ENCODE measurements at regions not wholly inside any gene's neighbourhood (a gene's known extent, or its start where the extent isn't known, plus 50 kb on each side); places are given as distances from the start of the nearest gene placed in this dataset.
"Not testable (repeated sequence)": the region's sequence is repeated elsewhere in the genome, so short reads cannot be mapped to it uniquely, and the experiment has no call there.

DNA sequence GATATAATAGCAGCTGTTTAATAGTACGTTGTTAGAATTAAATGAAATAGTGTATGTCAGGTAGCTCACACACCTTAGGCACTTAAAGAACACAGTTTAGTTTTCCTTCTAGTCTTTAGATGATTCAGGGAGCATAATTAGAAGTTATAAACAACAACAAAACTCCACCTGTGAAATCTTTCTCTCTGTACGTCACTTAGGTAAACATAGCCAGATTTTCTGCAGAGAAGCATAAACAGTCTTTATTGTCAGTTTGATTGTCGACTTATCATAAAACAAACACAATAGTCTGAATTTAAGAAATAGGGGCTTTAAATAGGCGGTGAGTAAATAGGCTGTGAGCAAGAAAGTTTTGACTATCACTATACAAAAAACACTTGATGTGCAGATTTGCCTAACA, 84.6 kb upstream of the PKP2 start:
- Mint-ChIP-seq H3K9me3 (no peaks in the 10 kb centered on the region), H3K4me1 (ENCODE audit: low read depth) (no peaks in the 10 kb centered on the region), H3K36me3 (ENCODE audit: low read depth) (no peaks in the 10 kb centered on the region), H3K27me3 (peaks cover 5% of the 10 kb centered on the region), H3K4me3 (no peak overlapping the region), H3K27ac (no peak overlapping the region)
- no peak for DNase-seq

DNA sequence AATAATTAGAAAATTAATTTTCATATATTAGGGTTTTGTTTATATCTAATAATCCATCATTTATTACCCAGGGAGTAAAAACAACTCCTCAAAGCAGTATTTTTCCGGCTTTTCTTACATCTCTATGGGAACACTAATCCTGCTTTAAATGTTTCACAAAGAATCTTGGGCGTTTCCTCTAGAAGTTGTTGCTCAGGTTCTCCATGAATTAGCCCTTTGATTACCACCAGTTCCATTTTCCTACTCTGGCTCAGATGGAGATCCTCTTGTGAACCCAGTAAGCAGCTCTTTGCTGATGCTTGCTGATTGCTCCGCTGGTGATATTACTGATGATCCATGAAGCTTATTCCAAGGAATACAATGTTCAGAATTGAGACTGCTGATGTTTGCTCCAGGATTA, 78.5 kb upstream of the PKP2 start:
- Mint-ChIP-seq H3K27me3 (no peaks in the 10 kb centered on the region), H3K4me1 (ENCODE audit: low read depth) (no peaks in the 10 kb centered on the region), H3K9me3 (no peaks in the 10 kb centered on the region), H3K4me3 (no peak overlapping the region), H3K36me3 (ENCODE audit: low read depth) (no peaks in the 10 kb centered on the region), H3K27ac (no peak overlapping the region)
- no peak for DNase-seq

DNA sequence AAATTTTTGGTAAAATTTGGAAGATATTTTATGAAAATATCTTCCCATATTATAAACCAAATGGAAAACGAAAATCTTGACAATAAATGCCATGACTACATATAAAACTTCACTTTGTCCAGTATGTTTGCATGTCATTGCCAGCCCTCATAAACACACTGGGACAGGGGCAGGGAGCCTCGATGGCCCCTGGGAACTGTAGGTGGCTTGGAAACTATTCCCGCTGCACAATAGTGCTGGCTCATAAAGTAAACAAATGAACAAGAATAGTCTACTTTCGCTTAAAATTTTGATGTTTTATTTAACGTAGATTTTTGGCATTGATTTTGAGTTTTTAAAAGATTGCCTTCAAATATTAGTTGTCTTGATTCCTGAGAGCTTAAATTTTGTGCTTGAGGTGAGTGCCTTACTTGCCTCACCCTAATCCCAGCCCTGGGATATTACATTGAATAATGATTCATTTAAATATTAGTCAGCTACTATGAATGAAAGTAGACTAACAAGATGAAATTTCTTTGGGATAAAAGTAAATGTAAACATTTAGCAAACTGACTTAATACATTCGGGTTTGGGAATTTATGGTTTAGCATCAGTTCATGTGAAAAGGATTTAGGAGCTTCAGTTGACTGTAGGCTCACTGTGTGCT, 74.0 kb upstream of the PKP2 start:
- Mint-ChIP-seq H3K4me1 (ENCODE audit: low read depth) (no peaks in the 10 kb centered on the region), H3K4me3 (no peak overlapping the region)

DNA sequence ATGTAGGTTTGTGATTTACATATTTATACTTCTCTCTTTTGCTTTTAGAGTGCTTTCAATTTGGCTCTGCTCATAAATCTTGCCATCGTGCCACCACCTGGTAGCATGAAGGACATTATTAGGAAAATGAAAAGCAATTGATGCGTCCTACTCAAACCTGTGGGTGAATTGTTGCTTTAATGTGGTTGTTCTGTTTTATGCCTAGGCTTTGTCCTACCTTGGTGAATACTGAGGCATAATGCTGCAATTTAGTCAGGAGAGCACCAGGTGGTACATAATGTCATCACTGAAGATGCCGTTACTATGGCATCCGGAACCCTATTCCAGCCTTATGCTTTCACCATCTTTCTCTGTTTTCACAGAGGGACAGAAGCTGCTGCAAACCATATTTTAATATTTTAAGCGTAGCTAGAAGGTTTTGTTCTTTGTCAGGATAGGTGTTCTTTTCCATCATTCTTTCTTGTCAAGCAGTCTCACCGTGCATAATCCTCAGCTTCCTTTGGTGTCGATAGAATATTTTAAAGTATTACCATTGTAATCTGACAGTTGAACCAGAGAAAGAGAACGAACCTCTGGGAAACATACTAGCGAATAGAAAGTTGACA, 68.5 kb upstream of the PKP2 start:
- no peak overlapping the region for H3K27ac Mint-ChIP-seq
- DNase-seq: no peak
- no peaks in the 10 kb centered on the region for H3K9me3 Mint-ChIP-seq
- no peak overlapping the region for H3K4me3 Mint-ChIP-seq
- H3K4me1 Mint-ChIP-seq (ENCODE audit: low read depth): no peaks in the 10 kb centered on the region
- H3K27me3 Mint-ChIP-seq: peaks cover 3% of the 10 kb centered on the region
- no peaks in the 10 kb centered on the region for H3K36me3 Mint-ChIP-seq (ENCODE audit: low read depth)

More for the DNA sequence above, 74.0 kb upstream of the PKP2 start:
- H3K9me3 Mint-ChIP-seq: no peaks in the 10 kb centered on the region
- no peak for DNase-seq
- H3K27me3 Mint-ChIP-seq: peaks cover 3% of the 10 kb centered on the region
- H3K27ac Mint-ChIP-seq: no peak overlapping the region
- H3K36me3 Mint-ChIP-seq (ENCODE audit: low read depth): no peaks in the 10 kb centered on the region

DNA sequence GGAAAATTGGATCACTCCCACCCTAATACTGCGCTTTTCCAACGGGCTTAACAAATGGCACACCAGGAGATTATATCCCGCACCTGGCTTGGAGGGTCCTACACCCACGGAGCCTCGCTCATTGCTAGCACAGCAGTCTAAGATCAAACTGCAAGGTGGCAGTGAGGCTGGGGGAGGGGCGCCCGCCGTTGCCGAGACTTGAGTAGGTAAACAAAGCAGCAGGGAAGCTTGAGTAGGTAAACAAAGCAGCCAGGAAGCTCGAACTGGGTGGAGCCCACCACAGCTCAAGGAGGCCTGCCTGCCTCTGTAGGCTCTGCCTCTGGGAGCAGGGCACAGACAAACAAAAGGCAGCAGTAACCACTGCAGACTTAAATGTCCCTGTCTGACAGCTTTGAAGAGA, 59.8 kb upstream of the PKP2 start:
- not testable (repeated sequence) for H3K4me1 Mint-ChIP-seq (ENCODE audit: low read depth); H3K27ac Mint-ChIP-seq; H3K4me3 Mint-ChIP-seq; H3K27me3 Mint-ChIP-seq; H3K9me3 Mint-ChIP-seq; DNase-seq; H3K36me3 Mint-ChIP-seq (ENCODE audit: low read depth)

DNA sequence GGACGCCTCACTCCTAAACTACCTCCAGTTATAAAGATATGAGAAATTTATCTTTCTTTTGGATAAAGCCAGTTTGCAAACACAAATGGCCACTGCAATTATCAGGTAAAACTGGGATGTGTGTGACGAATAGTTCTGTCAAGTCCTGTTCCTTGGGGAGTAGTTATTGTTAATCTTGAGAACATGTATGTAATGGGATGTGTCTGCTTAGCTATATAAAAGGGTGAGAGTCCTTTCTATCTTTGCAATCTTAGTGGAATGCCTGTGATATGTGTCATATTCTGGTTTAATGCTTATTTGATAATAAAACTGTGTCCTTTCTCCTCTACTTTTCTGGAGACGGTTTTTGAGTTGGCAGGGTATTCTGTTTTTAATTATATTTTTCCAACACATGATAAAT, 56.1 kb upstream of the PKP2 start:
- Mint-ChIP-seq H3K27ac (no peak overlapping the region), H3K27me3 (no peaks in the 10 kb centered on the region), H3K4me1 (ENCODE audit: low read depth) (no peaks in the 10 kb centered on the region), H3K9me3 (no peaks in the 10 kb centered on the region), H3K4me3 (no peak overlapping the region), H3K36me3 (ENCODE audit: low read depth) (no peaks in the 10 kb centered on the region)
- DNase-seq: no peak

DNA sequence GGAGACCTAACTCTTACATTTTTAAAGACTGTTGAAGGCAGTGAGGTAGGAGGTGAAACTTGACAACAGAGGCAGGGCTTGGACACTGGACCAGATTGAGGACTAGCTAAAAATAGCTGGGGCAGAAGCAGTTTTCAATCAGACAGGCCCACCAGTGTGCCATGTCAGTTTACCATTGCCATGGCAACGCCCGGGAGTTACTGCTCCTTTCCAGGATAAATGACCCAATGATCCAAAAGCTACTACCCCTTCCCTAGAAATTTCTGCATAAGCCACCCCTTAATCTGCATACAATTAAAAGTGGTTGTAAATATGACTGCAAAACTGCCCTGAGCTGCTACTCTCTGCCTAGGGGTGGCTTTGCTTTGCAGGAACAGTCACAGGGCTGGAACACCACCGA, 53.2 kb upstream of the PKP2 start:
- Mint-ChIP-seq H3K27ac (no peak overlapping the region), H3K4me1 (ENCODE audit: low read depth) (no peaks in the 10 kb centered on the region), H3K9me3 (no peaks in the 10 kb centered on the region), H3K4me3 (no peak overlapping the region), H3K36me3 (ENCODE audit: low read depth) (no peaks in the 10 kb centered on the region), H3K27me3 (no peaks in the 10 kb centered on the region)
- no peak for DNase-seq

DNA sequence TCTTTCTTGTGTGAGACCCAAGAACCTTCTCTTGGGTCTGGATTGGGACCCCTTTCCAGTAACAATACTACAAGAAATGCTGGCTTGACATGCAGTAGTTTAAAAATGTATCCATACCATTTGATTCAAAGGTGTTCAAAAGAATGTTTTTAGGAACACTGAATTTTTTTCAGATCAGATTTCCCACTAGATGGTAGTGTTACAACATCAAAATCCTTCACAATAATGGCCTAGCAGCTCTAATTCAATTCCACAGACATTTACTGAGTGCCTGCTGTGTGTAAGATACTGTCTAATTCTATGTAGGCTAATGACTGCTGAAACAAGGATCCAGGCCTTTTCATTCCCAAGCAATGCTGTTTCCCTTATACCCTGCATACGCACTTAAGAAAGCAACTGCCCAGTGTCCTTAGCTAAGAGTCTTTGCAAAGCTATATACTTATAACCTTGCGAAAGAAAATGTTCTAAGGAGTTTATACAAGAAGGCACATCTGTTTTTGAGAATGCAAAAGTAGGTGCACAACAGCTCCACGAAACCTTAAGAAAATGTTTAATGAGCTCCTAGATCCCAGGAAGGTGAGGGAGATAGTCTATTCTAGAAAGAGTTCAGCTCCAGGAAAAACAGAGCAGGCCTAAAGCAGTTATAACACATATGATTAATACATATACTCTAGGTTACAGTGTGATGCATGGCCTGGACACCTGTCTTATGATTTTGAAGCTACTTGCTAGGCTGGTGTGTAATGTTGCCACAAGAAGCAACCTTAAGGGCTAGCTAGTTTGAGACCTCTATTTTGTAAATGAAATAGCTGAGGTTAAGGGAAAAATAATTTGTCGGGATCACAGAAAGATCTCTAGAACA, 50.9 kb upstream of the PKP2 start:
- DNase-seq: no peak
- Mint-ChIP-seq H3K4me1 (ENCODE audit: low read depth) (no peaks in the 10 kb centered on the region), H3K4me3 (no peak overlapping the region), H3K27me3 (no peaks in the 10 kb centered on the region), H3K36me3 (ENCODE audit: low read depth) (no peaks in the 10 kb centered on the region), H3K27ac (no peak overlapping the region), H3K9me3 (no peaks in the 10 kb centered on the region)

DNA sequence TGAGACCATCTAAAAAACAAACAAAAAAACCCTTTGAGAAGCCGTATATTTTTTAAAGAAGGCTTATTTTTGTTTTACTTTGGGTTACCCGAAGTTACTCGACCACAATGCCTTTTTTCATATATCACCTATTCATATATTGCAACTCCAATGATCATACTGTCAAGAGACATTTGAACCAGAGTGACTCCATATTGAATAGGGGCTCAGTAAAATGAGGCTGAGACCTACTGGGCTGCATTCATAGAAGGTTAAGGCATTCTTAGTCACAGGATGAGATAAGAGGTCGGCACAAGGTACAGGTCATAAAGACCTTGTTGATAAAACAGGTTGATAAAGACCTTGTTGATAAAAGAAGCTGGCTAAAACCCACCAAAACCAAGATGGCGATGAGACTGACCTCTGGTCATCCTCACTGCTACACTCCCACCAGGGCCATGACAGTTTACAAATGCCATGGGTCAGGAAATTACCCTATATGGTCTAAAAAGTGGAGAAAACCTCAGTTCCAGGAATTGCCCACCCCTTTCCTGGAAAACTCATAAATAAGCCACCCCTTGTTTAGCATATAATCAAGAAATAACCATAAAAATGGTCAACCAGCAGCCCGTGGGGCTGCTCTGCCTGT, 50.0 kb upstream of the PKP2 start:
- H3K36me3 Mint-ChIP-seq (ENCODE audit: low read depth): no peaks in the 10 kb centered on the region
- no peaks in the 10 kb centered on the region for H3K9me3 Mint-ChIP-seq
- DNase-seq: no peak
- no peaks in the 10 kb centered on the region for H3K27me3 Mint-ChIP-seq
- H3K4me1 Mint-ChIP-seq (ENCODE audit: low read depth): no peaks in the 10 kb centered on the region
- no peak overlapping the region for H3K27ac Mint-ChIP-seq
- no peak overlapping the region for H3K4me3 Mint-ChIP-seq

Measured in activated T-cell treated with anti-CD3 and anti-CD28 coated beads, Interleukin-2, amount 50 U/mL, for 24 hours (primary cell).